ENCODE measurements at regions not wholly inside any gene's neighbourhood (a gene's known extent, or its start where the extent isn't known, plus 50 kb on each side); places are given as distances from the start of the nearest gene placed in this dataset.

DNA sequence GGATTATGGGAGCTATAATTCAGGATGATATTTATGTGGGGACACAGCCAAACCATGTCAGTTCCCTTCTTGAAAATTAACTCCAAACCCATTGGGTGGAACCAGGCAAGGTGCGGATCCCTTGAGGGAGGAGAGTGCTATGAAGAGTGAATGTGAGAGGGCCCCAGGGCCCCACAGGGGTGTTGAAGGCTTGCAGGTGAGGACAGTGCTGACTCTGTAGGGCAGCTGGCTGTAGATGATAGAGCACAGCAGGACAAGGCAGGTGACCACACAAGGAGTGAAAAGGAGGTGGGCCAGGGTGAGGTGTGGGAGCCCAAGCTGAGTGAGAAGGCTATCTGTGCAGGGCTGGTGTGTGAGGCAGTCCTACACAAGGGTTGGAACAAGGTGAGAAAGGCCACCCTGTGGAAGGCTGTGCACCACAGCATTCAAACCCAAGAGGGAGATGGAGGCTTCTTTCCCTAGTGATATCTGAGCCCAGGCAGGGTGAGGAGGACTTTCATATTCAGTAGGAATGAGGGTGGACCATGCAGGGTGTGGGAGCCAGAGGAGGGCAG is 746.0 kb upstream of the CELF2 start:
- no peak for ATAC-seq (ENCODE audit: low FRiP score)
- DNase-seq (ENCODE audit: low spot score): no peak
- TF ChIP-seq, protein P1, sequence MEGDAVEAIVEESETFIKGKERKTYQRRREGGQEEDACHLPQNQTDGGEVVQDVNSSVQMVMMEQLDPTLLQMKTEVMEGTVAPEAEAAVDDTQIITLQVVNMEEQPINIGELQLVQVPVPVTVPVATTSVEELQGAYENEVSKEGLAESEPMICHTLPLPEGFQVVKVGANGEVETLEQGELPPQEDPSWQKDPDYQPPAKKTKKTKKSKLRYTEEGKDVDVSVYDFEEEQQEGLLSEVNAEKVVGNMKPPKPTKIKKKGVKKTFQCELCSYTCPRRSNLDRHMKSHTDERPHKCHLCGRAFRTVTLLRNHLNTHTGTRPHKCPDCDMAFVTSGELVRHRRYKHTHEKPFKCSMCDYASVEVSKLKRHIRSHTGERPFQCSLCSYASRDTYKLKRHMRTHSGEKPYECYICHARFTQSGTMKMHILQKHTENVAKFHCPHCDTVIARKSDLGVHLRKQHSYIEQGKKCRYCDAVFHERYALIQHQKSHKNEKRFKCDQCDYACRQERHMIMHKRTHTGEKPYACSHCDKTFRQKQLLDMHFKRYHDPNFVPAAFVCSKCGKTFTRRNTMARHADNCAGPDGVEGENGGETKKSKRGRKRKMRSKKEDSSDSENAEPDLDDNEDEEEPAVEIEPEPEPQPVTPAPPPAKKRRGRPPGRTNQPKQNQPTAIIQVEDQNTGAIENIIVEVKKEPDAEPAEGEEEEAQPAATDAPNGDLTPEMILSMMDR (IDR thresholded peaks at IDR 0.05): no peak

DNA sequence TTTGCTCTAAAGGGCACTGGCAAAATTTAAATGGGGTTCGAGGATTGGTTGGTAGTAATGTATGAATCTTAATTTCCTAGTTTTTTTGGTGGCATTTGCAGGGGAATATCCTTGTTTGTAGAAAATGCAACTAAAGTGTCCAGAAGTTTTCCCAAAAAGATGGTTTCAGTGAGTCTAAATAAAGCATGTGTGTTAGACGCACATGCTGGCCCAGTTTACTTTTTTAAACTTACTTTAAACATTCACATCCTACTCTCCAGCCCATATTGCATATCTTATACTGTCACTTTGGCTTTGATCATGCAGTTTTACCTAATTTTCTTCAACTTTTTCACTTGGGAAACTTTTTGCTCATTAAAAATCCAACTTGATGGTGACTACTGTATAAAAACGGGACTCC is 744.0 kb upstream of the CELF2 start:
- ATAC-seq (ENCODE audit: low FRiP score) (no peak), DNase-seq (ENCODE audit: low spot score) (no peak)
- TF ChIP-seq, protein P1 (IDR thresholded peaks at IDR 0.05): no peak

DNA sequence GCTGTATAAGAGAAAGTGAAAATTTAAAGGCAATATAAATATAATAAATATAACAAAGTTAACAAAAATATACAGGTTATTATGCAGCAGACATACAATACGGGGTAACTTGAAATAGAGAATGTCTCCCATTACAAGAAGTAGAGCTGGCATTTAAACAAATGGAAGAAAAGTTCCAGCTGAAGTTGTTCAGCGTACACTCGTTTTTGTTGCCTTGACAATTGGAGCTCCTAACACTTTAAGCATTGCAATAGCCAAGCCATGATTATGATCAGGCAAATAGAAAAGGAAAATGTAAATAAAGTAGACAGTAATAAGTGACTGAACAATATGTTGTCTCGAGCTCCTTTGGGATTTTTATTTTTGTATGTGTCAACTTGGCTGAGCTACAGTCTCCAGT is 737.8 kb upstream of the CELF2 start:
- DNase-seq (ENCODE audit: low spot score): no peak
- TF ChIP-seq, protein P1 (IDR thresholded peaks at IDR 0.05): no peak
- ATAC-seq (ENCODE audit: low FRiP score): no peak

DNA sequence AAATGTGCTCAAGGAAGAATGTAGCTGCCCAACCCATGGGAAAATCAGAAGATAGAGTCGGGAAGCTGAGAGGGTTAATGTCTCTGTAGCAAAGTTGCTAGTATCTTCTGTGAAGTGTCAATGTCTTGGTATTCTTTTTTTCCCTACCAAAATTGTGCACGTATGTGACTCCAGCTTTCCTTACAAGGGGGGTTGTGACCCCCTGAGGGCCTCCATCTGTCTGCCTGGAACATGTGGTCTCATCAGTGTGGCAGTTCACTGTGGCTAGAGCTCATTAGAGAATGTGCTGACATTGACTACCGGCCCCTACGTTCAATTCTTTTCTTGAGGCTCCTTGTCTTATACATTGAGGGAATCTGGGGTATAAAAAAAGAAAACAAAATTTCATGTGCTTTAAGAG is 725.2 kb upstream of the CELF2 start:
- ATAC-seq (ENCODE audit: low FRiP score): no peak
- DNase-seq (ENCODE audit: low spot score): no peak
- TF ChIP-seq, protein P1 (IDR thresholded peaks at IDR 0.05): no peak

DNA sequence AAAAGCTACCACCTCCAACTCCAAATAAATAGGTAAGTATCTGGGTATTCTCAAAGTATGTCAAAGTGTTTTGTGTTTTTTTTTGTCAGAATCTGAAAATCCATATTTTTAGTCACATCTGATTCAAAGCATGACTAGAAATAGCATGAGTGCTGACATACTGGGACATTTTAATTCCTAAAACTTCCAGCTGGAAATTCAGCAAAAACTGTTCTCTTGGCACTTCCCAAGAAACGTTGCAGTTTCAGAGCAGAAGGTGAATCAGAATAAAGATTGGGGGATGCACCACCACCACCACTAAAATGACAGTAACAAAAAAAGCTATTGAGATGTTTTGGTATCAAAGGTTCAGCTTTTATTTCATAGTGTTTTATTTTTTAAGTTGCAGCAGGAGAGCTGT is 724.6 kb upstream of the CELF2 start:
- no peak for DNase-seq (ENCODE audit: low spot score)
- TF ChIP-seq, protein P1 (IDR thresholded peaks at IDR 0.05): no peak
- no peak for ATAC-seq (ENCODE audit: low FRiP score)

DNA sequence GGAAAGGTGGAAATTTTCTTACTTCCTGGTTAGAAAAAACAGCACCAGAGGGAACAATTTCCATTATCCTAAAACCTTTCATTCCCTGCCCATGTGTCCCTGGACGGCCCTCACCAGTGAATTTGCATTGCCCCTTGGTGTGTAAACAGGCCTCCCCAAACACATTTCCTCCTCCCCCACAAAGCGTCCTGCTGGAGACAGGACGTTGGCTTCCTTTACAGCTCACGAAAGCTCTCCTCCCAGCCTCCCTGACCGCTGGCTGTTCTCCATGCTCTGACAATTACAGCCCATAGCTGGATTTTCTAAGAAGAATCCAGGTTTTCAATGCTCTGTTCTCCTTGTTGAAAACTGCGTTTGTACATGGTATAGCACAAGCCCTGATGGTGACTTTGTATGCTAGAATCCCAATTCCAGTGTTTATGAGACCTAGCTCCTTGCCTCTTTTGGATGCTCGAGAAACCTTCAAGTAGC is 724.2 kb upstream of the CELF2 start:
- TF ChIP-seq, protein P1 (IDR thresholded peaks at IDR 0.05): no peak
- ATAC-seq (ENCODE audit: low FRiP score) (no peak), DNase-seq (ENCODE audit: low spot score) (no peak)

DNA sequence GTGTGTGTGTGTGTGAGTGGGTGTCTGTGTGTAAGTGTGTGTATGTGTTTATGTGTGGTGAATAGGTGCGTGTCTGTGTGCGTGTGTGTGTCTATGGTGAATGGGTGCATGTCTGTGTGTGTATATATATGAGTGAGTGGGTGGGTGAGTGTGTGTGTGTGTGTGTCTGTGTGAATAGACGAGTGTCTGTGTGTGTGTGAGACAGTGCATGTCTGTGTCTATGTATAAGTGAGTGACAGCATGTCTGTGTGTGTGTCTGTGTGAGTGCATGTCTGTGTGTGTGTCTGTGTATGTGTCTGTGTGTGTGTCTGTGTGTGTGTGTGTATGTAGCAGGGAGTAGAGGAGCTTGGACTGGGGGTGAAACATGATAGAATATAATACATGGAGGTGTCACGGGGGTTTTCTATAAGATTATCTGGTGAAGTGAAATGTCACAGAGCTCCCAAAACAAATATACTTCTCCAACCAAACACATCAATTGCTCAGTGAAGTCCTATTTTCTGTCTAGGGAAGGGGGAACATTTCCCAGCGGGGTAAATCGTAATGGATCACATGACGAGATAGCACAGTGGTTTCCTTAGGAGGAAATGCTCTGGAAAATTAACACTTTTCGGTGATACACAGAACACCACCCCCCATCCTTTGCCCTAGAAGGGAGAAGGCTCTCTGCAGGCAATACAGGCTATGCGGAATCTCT is 723.3 kb upstream of the CELF2 start:
- DNase-seq (ENCODE audit: low spot score) (no peak), ATAC-seq (ENCODE audit: low FRiP score) (no peak)
- TF ChIP-seq, protein P1 (IDR thresholded peaks at IDR 0.05): no peak
